ENCODE measurements at regions not wholly inside any gene's neighbourhood (a gene's known extent, or its start where the extent isn't known, plus 50 kb on each side); places are given as distances from the start of the nearest gene placed in this dataset.
A peak's percentile ranks its signal among the peaks of the same experiment; 100 is the strongest.

GRCh38 chr4:66688674-66689073 lies 856.6 kb downstream of the CENPC start:
- Mint-ChIP-seq H3K27me3 (ENCODE audit: insufficient read depth, unreplicated experiment) (no peaks in the 10 kb centered on the region), H3K27ac (ENCODE audit: low read depth, unreplicated experiment) (no peak overlapping the region), H3K36me3 (ENCODE audit: insufficient read depth, unreplicated experiment) (no peaks in the 10 kb centered on the region), H3K4me3 (ENCODE audit: unreplicated experiment) (no peak overlapping the region), H3K9me3 (ENCODE audit: unreplicated experiment) (no peaks in the 10 kb centered on the region), H3K4me1 (ENCODE audit: insufficient read depth, unreplicated experiment) (no peaks in the 10 kb centered on the region)
- no TSS peak for BruUV-seq (replicated peaks)
- DNase-seq (ENCODE audit: unreplicated experiment) = peak; percentile 33
- POLR2A ChIA-PET = interaction anchor here (0.7 kb wide), 1 partner anchor 125 kb away, joined by 3 read pairs; no protein-coding TSS in a partner anchor
- intact Hi-C loops (cut with micrococcal nuclease) = loop anchor here (2.0 to 10.0 kb wide), 4 partner anchors 638 to 1908 kb away; no protein-coding TSS in a partner anchor
- peak; percentile 29 for TF ChIP-seq CTCF (IDR thresholded peaks at IDR 0.05; ENCODE audit: unreplicated experiment)
- CTCF ChIA-PET = interaction anchor here (0.6 to 1.9 kb wide), 7 partner anchors 172 to 1667 kb away, joined by 3 read pairs; no protein-coding TSS in a partner anchor

- no peak for DNase-seq (ENCODE audit: unreplicated experiment)
- Mint-ChIP-seq H3K4me1 (ENCODE audit: insufficient read depth, unreplicated experiment) (no peaks in the 10 kb centered on the region), H3K4me3 (ENCODE audit: unreplicated experiment) (no peak overlapping the region), H3K27me3 (ENCODE audit: insufficient read depth, unreplicated experiment) (no peaks in the 10 kb centered on the region), H3K36me3 (ENCODE audit: insufficient read depth, unreplicated experiment) (no peaks in the 10 kb centered on the region), H3K9me3 (ENCODE audit: unreplicated experiment) (no peaks in the 10 kb centered on the region), H3K27ac (ENCODE audit: low read depth, unreplicated experiment) (no peak overlapping the region)
- no peak for TF ChIP-seq CTCF (IDR thresholded peaks at IDR 0.05; ENCODE audit: unreplicated experiment)
- BruUV-seq (replicated peaks) = no TSS peak
- ChIA-PET CTCF (no interaction called here), POLR2A (no interaction called here)
- intact Hi-C loops (cut with micrococcal nuclease) = loop anchor here (10.0 kb wide), 1 partner anchor 1273 kb away; no protein-coding TSS in a partner anchor
Measured at GRCh38 chr4:66687459-66687858, 857.8 kb downstream of the CENPC start.

GRCh38 chr4:66681962-66682361 lies 863.3 kb downstream of the CENPC start:
- DNase-seq (ENCODE audit: unreplicated experiment) = peak; percentile 9
- ChIA-PET CTCF (interaction anchor here (1.0 kb wide), 1 partner anchor 10 kb away, joined by 3 read pairs; no protein-coding TSS in a partner anchor), POLR2A (no interaction called here)
- Mint-ChIP-seq H3K36me3 (ENCODE audit: insufficient read depth, unreplicated experiment) (no peaks in the 10 kb centered on the region), H3K4me3 (ENCODE audit: unreplicated experiment) (no peak overlapping the region), H3K4me1 (ENCODE audit: insufficient read depth, unreplicated experiment) (no peaks in the 10 kb centered on the region), H3K9me3 (ENCODE audit: unreplicated experiment) (peaks cover 6% of the 10 kb centered on the region), H3K27ac (ENCODE audit: low read depth, unreplicated experiment) (no peak overlapping the region), H3K27me3 (ENCODE audit: insufficient read depth, unreplicated experiment) (no peaks in the 10 kb centered on the region)
- TF ChIP-seq CTCF (IDR thresholded peaks at IDR 0.05; ENCODE audit: unreplicated experiment) = no peak
- no TSS peak for BruUV-seq (replicated peaks)
- intact Hi-C loops (cut with micrococcal nuclease) = loop anchor here (10.0 kb wide), 1 partner anchor 1267 kb away; no protein-coding TSS in a partner anchor

- H3K9me3 Mint-ChIP-seq (ENCODE audit: unreplicated experiment) = no peaks in the 10 kb centered on the region
- H3K36me3 Mint-ChIP-seq (ENCODE audit: insufficient read depth, unreplicated experiment) = no peaks in the 10 kb centered on the region
- no peak overlapping the region for H3K4me3 Mint-ChIP-seq (ENCODE audit: unreplicated experiment)
- no peak overlapping the region for H3K27ac Mint-ChIP-seq (ENCODE audit: low read depth, unreplicated experiment)
- intact Hi-C loops (cut with micrococcal nuclease) = no loop called here
- CTCF ChIA-PET = no interaction called here
- no peaks in the 10 kb centered on the region for H3K4me1 Mint-ChIP-seq (ENCODE audit: insufficient read depth, unreplicated experiment)
- H3K27me3 Mint-ChIP-seq (ENCODE audit: insufficient read depth, unreplicated experiment) = no peaks in the 10 kb centered on the region
- POLR2A ChIA-PET = no interaction called here
- no peak for DNase-seq (ENCODE audit: unreplicated experiment)
- BruUV-seq (replicated peaks) = no TSS peak
- no peak for TF ChIP-seq CTCF (IDR thresholded peaks at IDR 0.05; ENCODE audit: unreplicated experiment)
Measured at GRCh38 chr4:66667249-66667648, 878.1 kb downstream of the CENPC start.
